ENCODE measurements at regions not wholly inside any gene's neighbourhood (a gene's known extent, or its start where the extent isn't known, plus 50 kb on each side); places are given as distances from the start of the nearest gene placed in this dataset.
A peak's percentile ranks its signal among the peaks of the same experiment; 100 is the strongest.

GRCh38 chr1:23615423-23615822 is 56.1 kb upstream of the ID3 start:
- DNase-seq (ENCODE audit: low read depth), result no peak

GRCh38 chr1:23614032-23614660 is 54.8 kb upstream of the ID3 start:
- DNase-seq (ENCODE audit: low read depth), result no peak

- no peak for DNase-seq (ENCODE audit: low read depth)
Measured at GRCh38 chr1:23613191-23614031, 54.1 kb upstream of the ID3 start.

GRCh38 chr1:23611601-23612327 is 52.5 kb upstream of the ID3 start:
- peak; percentile 29 for DNase-seq (ENCODE audit: low read depth)

- DNase-seq (ENCODE audit: low read depth), result no peak
Measured at GRCh38 chr1:23610677-23611076, 51.4 kb upstream of the ID3 start.

GRCh38 chr1:23609971-23610370 is 50.7 kb upstream of the ID3 start:
- DNase-seq (ENCODE audit: low read depth), result no peak
